ENCODE measurements at regions not wholly inside any gene's neighbourhood (a gene's known extent, or its start where the extent isn't known, plus 50 kb on each side); places are given as distances from the start of the nearest gene placed in this dataset.

GRCh38 chr21:32119389-32119788, 159.5 kb downstream of the MIS18A start:
- TF ChIP-seq CTCF (conservative IDR thresholded peaks at IDR 0.05; ENCODE audit: low read depth, low read length) (no peak), EZH2 (IDR thresholded peaks at IDR 0.05; ENCODE audit: low read length, unreplicated experiment) (no peak)
